HCEC 1CT (cell line): ENCODE measurements at regions not wholly inside any gene's neighbourhood (a gene's known extent, or its start where the extent isn't known, plus 50 kb on each side); places are given as distances from the start of the nearest gene placed in this dataset.
"Not testable (repeated sequence)": the region's sequence is repeated elsewhere in the genome, so short reads cannot be mapped to it uniquely, and the experiment has no call there.

ENCODE experiments used
- DNase-seq: peaks from one replicate; pipeline ENCODE4 v3.0.0-alpha.2; 2017

DNA sequence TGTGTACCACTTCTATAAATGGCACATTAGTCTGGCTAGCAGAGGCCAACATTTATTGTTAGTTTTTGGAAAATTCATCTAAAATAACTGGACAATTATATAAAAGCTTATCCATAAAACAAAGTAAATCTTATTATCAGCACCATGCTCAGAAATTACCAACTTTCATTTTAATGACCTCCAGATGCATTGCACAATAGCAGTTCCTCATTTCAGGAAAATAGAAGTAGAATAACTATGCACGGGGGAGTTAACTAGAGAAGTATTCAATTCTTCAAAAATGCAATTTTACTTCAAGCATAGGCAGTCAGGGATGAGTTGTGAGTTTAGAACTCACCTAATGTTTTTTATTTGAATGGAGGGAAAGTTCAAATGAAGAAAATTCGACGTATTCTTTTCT is 1023.5 kb downstream of the PCDH17 start:
- no peak for DNase-seq

DNA sequence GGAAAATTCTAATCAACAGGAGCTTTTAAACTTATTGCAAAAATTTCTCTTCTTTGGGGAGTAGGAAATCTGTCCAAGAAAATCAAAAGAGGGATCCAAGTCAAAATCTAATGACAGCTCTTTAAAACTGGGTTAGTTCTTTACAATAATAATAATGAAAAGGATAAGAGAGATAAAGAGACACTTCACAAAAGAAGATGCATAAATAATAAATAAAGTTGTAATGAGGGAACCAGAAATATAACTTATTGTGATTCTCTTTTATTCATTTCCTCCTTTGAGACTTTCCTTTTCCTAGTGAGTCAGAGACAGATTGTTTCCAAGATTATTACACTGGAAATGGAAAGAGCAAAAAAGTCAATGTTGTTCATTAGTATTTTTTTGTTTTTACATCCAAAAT is 1029.3 kb downstream of the PCDH17 start:
- no peak for DNase-seq

DNA sequence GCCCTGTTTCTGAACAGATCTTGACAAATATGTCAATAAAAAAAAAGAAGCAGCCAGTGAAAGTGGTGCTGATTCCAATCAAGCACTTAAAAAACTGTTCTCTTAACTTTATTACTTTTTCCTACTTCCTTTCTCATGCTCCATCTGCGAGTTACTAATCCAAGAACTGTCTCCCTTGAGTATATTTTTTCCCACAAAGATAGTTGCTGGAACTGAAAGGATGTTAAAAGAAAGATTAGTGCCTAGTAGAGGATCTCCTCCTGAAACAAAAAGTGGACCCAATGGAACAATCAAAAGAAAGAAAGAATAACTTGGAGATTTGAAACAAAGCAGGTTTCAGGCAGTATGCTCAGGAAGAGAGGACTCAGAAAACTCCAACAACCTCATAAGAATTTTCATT is 1034.8 kb downstream of the PCDH17 start:
- DNase-seq = no peak

DNA sequence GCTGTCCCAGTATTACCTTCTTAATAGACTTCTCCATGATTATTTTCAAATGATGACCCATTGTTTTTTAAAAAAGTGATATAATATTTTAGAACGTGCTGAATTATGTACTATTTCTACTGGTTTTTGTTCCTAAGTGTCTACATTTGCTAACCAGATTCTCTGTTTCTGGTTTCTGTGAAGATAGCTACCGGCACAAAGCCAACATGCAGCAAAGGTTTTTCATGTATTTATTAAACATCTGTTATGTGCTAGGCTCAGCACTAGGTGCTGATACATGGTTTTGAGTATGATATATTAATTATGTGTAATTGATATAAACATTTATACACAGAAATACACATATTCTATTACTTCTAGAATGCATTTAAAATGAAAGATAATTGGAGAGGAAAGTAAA is 1035.6 kb downstream of the PCDH17 start:
- DNase-seq = no peak

DNA sequence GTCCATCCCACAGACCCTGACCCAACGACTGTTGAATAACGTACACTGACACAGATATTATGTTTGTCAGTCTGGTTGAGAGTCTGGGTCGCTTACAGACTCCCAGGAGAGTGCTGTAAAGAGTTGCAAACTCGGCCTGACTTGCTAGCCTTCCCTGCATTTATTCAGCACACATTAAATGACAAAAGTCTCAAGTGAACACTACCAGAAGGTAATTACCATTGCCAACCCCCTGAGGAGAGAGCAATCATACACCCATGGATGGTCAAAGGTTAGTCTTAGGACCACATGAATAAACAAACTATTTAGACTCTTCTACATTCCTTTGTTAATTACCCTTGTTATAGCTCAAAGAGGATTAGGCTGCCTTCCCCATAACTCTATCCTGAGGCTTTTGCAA is 1048.6 kb downstream of the PCDH17 start:
- DNase-seq = no peak

DNA sequence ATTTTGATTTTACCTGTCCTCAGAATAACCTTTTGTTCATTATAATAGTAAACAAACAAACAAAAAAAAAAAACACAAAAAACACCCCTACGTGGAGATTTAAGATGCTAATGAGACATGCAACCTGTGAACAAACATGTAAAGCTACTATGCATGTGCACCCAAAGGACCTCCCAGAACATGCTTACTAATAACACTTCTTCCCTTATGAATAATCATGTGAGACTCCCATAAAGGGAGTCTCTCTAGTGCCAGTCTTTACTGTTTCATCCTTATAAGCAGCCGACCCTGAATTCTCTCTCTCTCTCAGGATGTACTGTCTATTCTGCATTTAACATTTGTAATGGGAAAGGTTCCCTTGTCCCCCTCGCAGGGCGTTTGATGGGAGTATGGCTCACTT is 1051.1 kb downstream of the PCDH17 start:
- DNase-seq = no peak

DNA sequence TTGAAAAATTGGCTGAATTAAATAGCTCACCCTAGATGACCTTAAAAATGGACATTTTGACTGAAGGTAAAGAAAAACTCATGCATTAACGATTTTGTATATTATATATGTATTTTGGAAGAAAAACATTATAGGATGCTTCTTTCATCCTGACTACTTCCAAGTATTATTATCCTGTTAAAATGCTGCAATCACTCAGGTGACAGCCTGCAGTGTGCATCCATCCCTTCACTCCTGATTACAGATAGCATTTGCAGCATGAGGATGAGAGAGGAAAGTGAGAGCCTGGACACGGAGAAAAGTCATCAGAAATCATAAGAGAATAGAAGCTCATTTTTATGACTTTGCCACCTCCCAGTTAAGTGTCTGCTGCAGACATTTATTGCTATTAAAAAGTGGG is 1055.6 kb downstream of the PCDH17 start:
- DNase-seq = no peak

DNA sequence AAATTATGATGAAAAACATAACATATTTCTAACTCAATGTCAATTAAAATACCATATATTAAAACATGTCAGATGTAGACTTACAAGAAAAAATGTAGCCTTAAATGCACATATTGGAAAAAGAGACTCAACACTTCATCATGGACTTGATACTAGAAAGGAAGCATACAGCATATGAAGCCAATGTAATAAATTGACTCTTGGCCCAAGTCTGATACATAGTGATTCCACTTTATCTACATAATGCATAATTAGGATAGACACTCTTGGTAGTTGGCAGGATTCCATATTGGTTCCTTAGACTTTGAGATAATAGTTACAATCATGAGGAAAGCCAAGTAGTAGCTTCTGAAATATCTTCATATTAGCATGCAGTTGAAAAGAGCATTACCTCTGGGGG is 1067.0 kb downstream of the PCDH17 start:
- no peak for DNase-seq

DNA sequence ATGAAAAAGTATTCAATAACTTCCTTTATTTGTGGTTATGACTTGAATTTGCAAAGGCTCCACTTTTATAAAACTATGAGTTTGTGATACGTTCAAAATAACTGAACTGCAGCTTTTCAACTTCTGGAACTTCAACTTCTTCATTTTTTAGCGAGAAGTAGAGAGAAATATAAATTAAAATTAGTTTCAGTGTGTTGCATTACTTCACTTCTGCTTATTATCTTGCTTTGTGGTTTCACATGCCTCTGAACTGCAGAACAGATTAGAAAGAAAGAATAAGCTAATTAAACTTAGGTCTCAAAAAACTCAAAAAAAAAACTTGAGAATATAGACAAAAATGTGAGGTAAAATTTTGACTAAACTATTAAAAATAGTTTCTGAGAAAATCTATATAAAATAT is 1073.4 kb downstream of the PCDH17 start:
- DNase-seq = no peak

DNA sequence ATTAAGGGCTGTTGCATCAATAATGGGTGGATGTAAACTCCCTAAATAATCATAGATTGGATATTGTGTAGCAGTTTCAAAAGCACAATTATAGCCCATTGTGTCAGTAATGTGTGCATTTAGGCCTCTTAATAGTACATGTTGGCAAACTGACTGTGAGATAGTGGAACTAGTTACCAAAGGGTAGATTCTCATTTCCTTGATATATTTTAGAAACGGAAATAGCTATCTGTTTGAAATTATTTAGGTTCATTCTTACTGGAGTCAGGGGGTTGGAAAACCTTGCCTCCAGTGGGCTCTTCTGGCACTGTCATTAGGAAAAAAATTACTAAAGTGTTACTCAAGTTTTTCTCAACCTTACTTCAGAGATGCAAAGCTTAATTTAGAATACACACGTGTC is 1074.9 kb downstream of the PCDH17 start:
- no peak for DNase-seq

DNA sequence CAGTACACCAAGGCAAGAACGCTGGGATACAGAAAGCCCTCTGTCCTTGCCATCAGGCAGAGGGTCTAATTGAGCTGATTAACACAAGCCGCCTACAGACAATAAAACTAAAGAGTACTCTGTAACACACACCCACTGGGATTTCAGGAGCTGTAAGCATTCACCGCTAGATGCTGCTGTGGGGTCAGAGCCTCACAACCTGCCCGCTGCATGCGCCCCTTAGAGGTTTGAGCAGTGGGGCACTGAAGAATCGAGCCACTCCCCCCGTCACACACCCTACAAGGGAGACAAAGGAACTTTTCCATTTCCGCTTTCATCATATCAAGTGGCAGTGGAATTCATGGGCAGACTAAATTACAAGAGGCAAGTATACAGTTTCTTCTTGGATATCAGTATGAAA is 1080.6 kb downstream of the PCDH17 start:
- no peak for DNase-seq

DNA sequence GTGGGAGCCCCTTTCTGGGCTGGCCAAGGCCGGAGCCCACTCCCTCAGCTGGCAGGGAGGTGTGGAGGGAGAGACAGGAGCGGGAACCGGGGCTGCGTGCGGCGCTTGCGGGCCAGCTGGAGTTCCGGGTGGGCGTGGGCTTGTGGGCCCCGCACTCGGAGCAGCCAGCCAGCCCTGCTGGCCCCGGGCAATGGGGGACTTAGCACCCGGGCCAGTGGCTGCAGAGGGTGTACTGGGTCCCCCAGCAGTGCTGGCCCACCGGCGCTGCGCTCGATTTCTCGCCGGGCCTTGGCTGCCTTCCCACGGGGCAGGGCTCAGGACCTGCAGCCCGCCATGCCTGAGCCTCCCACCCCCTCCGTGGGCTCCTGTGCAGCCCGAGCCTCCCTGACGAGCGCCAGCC is 1082.5 kb downstream of the PCDH17 start:
- DNase-seq = not testable (repeated sequence)

DNA sequence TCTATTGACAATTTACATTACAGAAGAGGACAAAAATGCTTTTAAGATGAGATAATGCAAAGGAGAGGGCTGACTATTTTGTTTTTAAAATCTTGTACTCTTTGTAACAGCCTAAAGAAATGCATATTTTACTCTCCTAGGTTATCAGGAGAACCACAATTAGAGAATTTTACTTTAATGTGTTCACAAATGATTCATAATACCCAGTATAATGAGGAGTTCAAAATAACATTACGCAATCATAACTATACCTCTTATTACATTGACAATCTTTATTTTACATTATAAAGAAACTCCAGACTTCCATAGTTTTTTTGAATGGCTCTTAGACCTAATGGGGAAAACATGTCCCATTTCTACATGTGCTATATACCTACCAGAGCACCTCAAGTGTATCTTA is 1089.7 kb downstream of the PCDH17 start:
- no peak for DNase-seq

DNA sequence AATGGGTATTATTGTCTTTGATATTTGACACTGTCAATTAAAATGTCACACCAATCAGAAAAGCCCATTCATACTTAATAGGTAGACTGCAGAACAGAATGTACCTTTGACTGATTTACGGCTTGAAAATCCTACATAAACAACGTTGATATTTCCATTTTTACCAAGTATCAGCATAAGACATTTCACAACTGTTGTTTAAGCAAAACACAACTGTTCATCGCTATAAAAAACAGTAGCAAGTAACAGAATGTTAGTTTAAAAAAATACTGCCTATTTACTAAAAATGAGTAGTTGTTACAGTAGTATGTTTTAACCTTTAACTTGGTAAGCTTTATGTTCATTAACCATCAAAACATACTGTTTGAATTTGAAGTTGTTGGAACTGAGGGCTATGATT is 1096.6 kb downstream of the PCDH17 start:
- no peak for DNase-seq

DNA sequence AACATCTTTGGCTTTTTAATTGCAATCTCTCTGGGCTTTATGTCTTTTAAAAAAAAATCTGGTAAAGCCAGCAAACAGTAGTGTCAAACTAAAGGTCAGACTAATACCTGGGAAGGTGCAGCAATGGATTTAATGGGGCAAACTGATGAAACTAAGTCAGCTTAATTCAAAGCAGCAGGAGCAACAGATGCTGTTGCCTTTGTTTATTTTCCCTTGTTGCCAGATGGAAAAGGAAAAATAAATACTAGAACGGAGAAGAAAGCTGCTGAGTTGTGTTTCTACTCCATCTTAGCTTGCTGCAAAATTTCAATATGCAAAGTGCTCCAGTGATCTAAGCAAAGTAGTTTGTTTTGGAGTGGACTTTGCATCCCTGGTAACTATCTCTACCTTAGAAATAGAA is 1097.8 kb downstream of the PCDH17 start:
- DNase-seq = no peak

DNA sequence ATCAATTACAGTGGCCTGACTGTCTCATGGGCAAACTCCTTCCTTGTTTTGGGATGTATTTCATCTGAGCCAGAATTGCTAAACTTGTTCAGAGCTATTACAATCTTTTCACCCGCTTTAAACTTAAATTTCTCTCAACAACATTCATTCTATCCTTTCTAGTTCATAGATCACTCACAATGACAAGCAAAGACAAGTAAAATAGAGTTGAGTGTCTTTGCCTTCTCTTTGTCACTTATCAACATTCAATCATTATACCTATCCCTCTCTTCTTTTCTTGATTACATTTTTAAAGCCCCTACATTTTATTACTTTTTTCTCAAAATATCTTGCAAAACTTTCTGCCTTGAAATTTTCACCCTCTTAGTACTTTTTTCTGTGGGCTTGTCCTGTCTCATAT is 1113.1 kb downstream of the PCDH17 start:
- no peak for DNase-seq

DNA sequence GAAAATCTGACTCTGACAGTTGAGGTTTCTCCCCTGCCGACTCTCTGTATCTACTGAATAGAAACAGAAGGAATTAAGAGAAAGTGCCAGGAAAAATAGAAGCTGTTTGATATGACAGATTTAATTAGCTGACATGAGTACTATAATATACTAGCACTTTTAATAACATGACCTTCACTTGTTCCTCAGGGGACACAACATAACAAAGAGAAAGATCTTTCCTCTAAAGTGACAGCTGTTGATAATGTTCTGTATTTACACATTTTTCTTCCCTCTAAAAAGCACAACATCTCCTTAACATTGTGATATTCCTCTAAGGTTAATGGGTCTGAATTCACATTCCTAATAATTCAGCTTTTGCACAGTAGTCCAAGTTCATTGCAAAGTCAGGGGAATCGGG is 1136.0 kb downstream of the PCDH17 start:
- no peak for DNase-seq

DNA sequence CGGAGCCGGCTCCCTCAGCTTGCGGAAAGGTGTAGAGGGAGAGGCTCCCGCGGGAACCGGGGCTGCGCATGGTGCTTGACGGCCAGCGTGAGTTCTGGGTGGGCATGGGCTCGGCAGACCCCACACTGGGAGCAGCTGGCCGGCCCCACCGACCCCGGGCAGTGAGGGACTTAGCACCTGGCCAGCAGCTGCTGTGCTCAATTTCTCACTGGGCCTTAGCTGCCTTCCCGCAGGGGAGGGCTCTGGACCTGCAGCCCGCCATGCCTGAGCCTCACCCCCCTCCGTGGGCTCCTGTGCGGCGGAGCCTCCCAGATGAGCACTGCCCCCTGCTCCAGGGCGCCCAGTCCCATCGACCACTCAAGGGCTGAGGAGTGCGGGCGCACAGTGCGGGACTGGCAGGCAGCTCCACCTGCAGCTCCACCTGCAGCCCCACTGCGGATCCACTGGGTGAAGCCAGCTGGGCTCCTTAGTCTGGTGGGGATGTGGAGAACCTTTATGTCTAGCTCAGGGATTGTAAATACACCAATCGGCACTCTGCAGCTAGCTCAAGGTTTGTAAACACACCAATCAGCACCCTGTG is 1141.8 kb downstream of the PCDH17 start:
- no peak for DNase-seq

DNA sequence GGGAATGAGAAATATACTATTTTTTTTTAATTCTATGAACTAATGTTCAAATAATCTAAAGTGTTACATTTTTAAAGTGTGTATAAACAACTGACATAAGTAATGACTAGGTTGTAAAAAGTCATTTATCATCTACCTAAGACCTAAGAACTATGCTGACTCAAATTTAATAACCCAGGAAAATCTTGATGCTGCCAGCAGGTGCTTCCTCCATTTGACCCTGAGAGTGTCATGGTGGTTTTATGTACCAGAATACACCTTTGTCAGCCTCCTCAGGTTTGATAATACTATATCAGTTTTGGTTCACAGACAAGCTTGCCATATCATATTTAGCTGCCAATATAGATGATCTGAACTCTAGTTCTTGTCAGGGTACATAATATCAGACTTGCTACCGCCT is 1151.2 kb downstream of the PCDH17 start:
- DNase-seq = no peak

DNA sequence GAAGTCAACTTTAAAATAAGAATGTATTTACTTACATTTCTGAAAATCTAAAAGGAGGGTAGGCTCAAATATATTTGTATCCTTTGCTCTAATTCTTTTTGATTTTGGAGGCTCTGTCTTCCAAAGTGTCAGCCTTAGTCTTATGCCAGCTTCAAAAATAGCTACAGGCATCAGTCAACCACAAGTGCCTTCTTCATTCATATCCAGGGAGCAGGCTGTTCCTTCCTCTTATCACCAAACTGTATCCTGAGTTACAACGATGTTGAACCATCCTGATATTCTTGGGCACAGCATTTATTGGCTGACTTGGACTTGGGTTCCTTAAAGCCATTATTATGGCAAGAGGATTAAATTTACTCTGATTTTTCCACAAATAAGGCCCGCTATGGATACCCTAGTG is 1161.3 kb downstream of the PCDH17 start:
- DNase-seq = no peak

DNA sequence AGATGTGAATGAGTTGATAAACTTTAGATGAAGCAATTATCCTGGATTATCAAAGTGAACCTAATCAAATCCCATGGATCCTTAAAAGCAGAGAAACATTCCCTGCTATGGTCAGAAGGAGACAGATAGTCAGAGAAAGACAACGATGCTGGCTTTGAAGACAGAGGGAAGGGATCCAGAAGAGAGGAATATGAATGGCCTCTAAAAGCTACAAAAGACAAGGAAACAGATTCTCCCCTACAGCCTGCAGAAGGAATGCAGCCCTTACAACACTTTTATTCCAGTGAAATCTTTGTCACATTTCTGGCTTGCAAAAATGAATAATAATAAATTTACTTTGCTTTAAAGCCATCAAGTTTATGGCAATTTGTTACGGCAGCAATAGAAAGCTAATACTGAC is 1164.2 kb downstream of the PCDH17 start:
- no peak for DNase-seq

DNA sequence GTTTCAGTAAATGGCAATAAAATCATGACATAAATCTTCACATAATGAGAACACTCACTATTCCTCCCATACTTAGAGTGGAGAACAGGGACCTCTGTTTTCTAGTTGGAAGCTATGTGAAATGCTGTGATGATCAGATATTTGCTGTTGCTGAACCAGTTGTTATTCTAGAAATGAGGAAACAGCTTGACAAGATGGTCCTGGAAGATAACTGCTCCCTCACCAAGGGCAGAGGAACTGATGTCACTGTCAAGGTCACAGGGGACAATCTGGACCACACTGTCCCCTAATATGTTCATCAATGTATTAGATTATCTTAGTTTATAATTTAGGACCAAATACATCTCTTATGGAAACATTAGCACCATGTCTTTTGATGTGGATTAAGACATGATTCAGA is 1173.3 kb downstream of the PCDH17 start:
- DNase-seq = no peak

DNA sequence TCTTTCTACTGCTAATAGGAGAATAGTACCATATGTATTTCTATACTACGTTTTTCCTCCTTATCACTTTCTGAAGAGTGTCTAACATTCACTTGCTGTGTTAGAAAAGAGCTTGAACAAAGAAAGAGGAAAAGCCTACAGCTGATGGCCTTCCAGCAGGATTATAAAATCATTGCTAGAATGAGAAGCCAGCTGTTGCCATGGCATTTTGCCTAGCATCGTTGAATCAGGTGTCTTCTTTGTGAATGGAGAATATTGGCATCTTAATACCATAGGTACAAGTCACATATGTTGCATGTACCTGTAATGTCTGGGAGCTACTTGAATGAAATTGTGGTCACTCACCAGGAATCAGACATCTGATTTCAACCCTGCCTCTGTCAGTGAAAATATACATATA is 1174.9 kb downstream of the PCDH17 start:
- DNase-seq = no peak

DNA sequence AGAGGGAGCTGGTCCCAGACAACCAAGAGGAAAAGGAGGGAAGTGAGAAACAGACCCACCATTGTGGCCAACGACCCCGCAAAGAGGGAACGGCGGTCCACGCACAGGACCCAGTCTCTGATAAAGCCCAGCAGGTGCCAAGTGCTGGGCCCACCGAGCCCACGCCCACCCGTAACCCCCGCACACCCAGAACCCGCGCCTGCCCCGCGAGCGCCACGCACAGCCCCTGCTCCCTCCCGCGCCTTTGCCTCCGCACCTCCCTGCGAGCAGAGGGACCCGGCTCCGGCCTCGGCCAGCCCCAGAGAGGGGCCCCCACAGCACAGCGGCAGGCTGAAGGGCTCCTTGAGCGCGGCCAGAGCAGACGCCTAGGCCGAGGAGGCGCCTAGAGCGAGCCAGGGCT is 1192.2 kb downstream of the PCDH17 start:
- no peak for DNase-seq

DNA sequence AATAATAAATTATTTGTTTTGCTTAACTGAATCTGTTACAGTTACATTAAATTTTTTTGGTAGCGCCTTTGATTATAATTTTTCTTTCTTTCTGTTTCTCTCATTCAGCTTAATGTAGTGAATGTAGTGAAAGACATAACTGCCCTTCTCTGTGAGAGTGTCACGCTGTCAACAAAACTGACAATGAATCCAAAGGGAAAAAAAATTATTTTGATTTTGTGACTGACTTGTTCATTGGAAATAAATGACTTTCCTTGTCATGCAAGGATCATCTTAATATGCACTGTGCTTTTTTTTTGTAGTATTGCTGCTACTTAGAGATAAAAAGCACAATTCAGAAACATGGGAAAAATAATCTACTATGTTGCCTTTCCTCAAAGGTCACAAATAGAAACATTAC is 1196.4 kb downstream of the PCDH17 start:
- DNase-seq = no peak

DNA sequence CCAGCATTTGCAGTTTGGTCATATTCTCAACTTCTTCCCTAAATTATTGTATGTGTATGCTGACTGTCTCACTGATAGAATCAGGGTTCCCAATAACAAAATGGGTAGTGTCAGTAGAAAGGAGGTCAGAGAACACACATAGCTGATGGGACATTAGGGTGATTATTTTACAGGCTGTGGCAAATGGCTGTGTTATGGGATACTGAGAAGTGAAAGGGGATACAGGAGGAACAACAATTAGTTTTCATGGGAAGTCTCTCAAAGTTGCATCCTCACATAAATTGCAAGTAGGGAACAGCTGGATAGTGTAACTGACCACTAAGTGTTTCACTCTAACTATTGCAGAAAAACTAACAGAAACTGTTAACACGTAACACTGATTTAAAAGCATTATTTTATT is 1199.3 kb downstream of the PCDH17 start:
- DNase-seq = no peak
